ENCODE measurements at regions not wholly inside any gene's neighbourhood (a gene's known extent, or its start where the extent isn't known, plus 50 kb on each side); places are given as distances from the start of the nearest gene placed in this dataset.

GRCh38 chr7:18151422-18151821 lies 123.8 kb upstream of the PRPS1L1 start:
- dilution Hi-C loops (cut with MboI; ENCODE audit: extremely low pct_ligation_motif_present, low sequenced_read_pairs) (no loop called here), intact Hi-C loops (cut with micrococcal nuclease) (no loop called here)
- no peaks in the 10 kb centered on the region for H3K9me1 ChIP-seq (replicated peaks; ENCODE audit: control insufficient read depth, extremely low read depth, insufficient read depth, low read length)
- no peaks in the 10 kb centered on the region for H3K27me3 ChIP-seq (ENCODE audit: control insufficient read depth in 2 of 2, insufficient read depth in 2 of 2, low read length in 2 of 2)
- BruUV-seq (replicated peaks): no TSS peak
- H2AFZ ChIP-seq (ENCODE audit: low read depth, low read length): no peak overlapping the region
- H3K9ac ChIP-seq (replicated peaks; ENCODE audit: extremely low read depth, insufficient read depth, low read length): no peak overlapping the region
- H3K79me2 ChIP-seq (ENCODE audit: control insufficient read depth, insufficient read depth, low read length): no peaks in the 10 kb centered on the region
- no peak overlapping the region for H3K4me3 ChIP-seq (replicated peaks in 1 of 3; ENCODE audit: insufficient read depth in 1 of 3, low read depth in 1 of 3, low read length in 3 of 3)
- no peaks in the 10 kb centered on the region for H3K4me1 ChIP-seq (ENCODE audit: control insufficient read depth, extremely low read depth, insufficient read depth, low read length)
- H3K36me3 ChIP-seq (ENCODE audit: control insufficient read depth in 2 of 2, extremely low read depth in 1 of 2, insufficient read depth in 2 of 2, low read length in 2 of 2): no peaks in the 10 kb centered on the region
- CTCF ChIA-PET: interaction anchor here (1.0 to 1.8 kb wide), 4 partner anchors 15 to 381 kb away, joined by 3 to 14 read pairs (median 6); no protein-coding TSS in a partner anchor
- H4K20me1 ChIP-seq (replicated peaks; ENCODE audit: control insufficient read depth, extremely low read depth, insufficient read depth, low read length): no peaks in the 10 kb centered on the region
- H3K9me3 ChIP-seq (replicated peaks; ENCODE audit: control insufficient read depth, insufficient read depth, low read length): no peaks in the 10 kb centered on the region
- no peak for FAIRE-seq
- TF ChIP-seq GATA2 (IDR thresholded peaks at IDR 0.05; ENCODE audit: insufficient read depth, insufficient read length, low read depth, low read length) (no peak), MAX (IDR thresholded peaks at IDR 0.05; ENCODE audit: insufficient read depth, insufficient read length) (no peak), MYC (IDR thresholded peaks at IDR 0.05; ENCODE audit: low read depth, low read length) (no peak), JUN (IDR thresholded peaks at IDR 0.05; ENCODE audit: borderline replicate concordance, insufficient read depth, insufficient read length, low read depth) (no peak), POLR2A (IDR thresholded peaks at IDR 0.05; ENCODE audit: low read depth, low read length) (no peak), EZH2 (IDR thresholded peaks at IDR 0.05; ENCODE audit: borderline replicate concordance, low read depth, low read length, severe bottlenecking) (no peak), POLR2AphosphoS5 (IDR thresholded peaks at IDR 0.05; ENCODE audit: insufficient read depth, low read depth, low read length) (no peak)
- TF ChIP-seq, protein P1, sequence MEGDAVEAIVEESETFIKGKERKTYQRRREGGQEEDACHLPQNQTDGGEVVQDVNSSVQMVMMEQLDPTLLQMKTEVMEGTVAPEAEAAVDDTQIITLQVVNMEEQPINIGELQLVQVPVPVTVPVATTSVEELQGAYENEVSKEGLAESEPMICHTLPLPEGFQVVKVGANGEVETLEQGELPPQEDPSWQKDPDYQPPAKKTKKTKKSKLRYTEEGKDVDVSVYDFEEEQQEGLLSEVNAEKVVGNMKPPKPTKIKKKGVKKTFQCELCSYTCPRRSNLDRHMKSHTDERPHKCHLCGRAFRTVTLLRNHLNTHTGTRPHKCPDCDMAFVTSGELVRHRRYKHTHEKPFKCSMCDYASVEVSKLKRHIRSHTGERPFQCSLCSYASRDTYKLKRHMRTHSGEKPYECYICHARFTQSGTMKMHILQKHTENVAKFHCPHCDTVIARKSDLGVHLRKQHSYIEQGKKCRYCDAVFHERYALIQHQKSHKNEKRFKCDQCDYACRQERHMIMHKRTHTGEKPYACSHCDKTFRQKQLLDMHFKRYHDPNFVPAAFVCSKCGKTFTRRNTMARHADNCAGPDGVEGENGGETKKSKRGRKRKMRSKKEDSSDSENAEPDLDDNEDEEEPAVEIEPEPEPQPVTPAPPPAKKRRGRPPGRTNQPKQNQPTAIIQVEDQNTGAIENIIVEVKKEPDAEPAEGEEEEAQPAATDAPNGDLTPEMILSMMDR (IDR thresholded peaks at IDR 0.05; ENCODE audit: extremely low read depth in 1 of 2, insufficient read depth in 1 of 2, low read depth in 1 of 2, low read length in 2 of 2): no peak
- DNase-seq (ENCODE audit: low read depth, low spot score): no peak
- no peak overlapping the region for H3K4me2 ChIP-seq (ENCODE audit: insufficient read depth, low read length)
- POLR2A ChIA-PET: no interaction called here
- H3K27ac ChIP-seq (ENCODE audit: insufficient read depth, low read depth, low read length): no peak overlapping the region

Data from endothelial cell of umbilical vein (primary cell).